Smooth muscle cell (in vitro differentiated cells): ENCODE measurements at regions not wholly inside any gene's neighbourhood (a gene's known extent, or its start where the extent isn't known, plus 50 kb on each side); places are given as distances from the start of the nearest gene placed in this dataset.
"Not testable (repeated sequence)": the region's sequence is repeated elsewhere in the genome, so short reads cannot be mapped to it uniquely, and the experiment has no call there.

Experiments
- DNase-seq: peaks from one replicate; lab custom pipeline; 2025; ENCODE audit not compliant: unreplicated experiment; lab: John Stamatoyannopoulos, UW
- H2AFZ ChIP-seq: fragments of 200-600 bp; sonication (generic); 2 replicates; pipeline ENCODE4 v1.6.0; 2016; ENCODE audit warnings: antibody characterized with exemption, low read depth, mild to moderate bottlenecking
- H3F3A ChIP-seq: fragments of 200-600 bp; sonication (generic); 2 replicates; pipeline ENCODE4 v1.6.0; 2017; ENCODE audit warnings: antibody characterized with exemption, low read depth
- H3K27ac ChIP-seq: fragments of 200-600 bp; sonication (generic); 2 replicates; pipeline ENCODE4 v1.5.1; 2016; ENCODE audit warnings: low read depth, mild to moderate bottlenecking
- H3K27me3 ChIP-seq: fragments of 200-600 bp; sonication (generic); 2 replicates; pipeline ENCODE4 v1.6.1; 2016; ENCODE audit warnings: low read depth, mild to moderate bottlenecking
- H3K36me3 ChIP-seq: fragments of 200-600 bp; sonication (generic); 2 replicates; pipeline ENCODE4 v1.5.1; 2016; ENCODE audit warnings: low read depth
- H3K4me1 ChIP-seq: fragments of 200-600 bp; sonication (generic); 2 replicates; pipeline ENCODE4 v1.5.1; 2016; ENCODE audit warnings: low read depth
- H3K4me2 ChIP-seq: fragments of 200-600 bp; sonication (generic); 2 replicates; pipeline ENCODE4 v1.6.0; 2016; ENCODE audit warnings: mild to moderate bottlenecking
- H3K4me3 ChIP-seq: fragments of 200-600 bp; sonication (generic); 2 replicates; pipeline ENCODE4 v1.5.1; 2016; ENCODE audit warnings: mild to moderate bottlenecking
- H3K79me2 ChIP-seq: fragments of 200-600 bp; sonication (generic); 2 replicates; pipeline ENCODE4 v1.6.0; 2016; ENCODE audit warnings: low read depth, mild to moderate bottlenecking
- H3K9ac ChIP-seq: fragments of 200-600 bp; sonication (generic); 2 replicates; pipeline ENCODE4 v1.6.0; 2016; ENCODE audit warnings: low read depth
- H3K9me3 ChIP-seq: fragments of 200-600 bp; sonication (generic); replicated peaks from 2 replicates; pipeline ENCODE4 v1.5.1; 2016; ENCODE audit warnings: low read depth
- H4K20me1 ChIP-seq: fragments of 200-600 bp; sonication (generic); 2 replicates; pipeline ENCODE4 v1.6.0; 2016; ENCODE audit warnings: low read depth
- WGBS: methylation state at CpG from one replicate; pipeline ENCODE4 v1.1.7; 2016; ENCODE audit warnings: low lambda C conversion rate; 5-methylcytosine and 5-hydroxymethylcytosine counted together
- TF ChIP-seq, protein P1 (sequence below): fragments of 200-600 bp; sonication (generic); IDR thresholded peaks from 2 replicates; pipeline ENCODE4 v1.5.1; 2017; ENCODE audit warnings: borderline replicate concordance, mild to moderate bottlenecking, antibody characterized with exemption; ENCODE audit not compliant: insufficient read depth, poor library complexity, severe bottlenecking

DNA sequence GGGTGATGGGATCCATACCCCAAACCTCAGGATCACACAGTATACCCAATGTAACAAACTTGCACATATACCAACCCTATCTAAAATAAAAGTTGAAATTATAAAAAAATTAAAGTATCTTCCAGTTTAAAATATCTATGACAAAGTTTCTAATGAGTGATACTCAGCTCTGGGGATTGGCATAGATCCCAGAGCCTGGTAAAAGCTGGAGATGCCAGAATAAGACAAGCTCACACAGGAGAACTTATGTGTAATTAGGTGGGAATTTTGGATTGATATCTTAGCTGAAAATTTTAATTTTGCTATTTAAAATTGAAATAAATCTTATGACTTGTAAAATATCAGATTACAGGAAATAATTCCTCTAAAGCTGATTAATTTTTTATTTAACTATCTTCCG is 686.5 kb downstream of the GABRG1 start:
- Histone ChIP-seq H3K36me3 (no peaks in the 10 kb centered on the region), H3K9ac (no peak overlapping the region), H3K9me3 (no peaks in the 10 kb centered on the region), H3K4me2 (no peak overlapping the region), H2AFZ (no peak overlapping the region), H4K20me1 (no peaks in the 10 kb centered on the region), H3K27me3 (no peaks in the 10 kb centered on the region), H3K79me2 (no peaks in the 10 kb centered on the region), H3K4me1 (no peaks in the 10 kb centered on the region), H3K4me3 (no peak overlapping the region), H3K27ac (no peak overlapping the region), H3F3A (no peaks in the 10 kb centered on the region)
- 94% methylated on average over 1 of the region's 1 CpG for WGBS
- no peak for DNase-seq
- TF ChIP-seq, protein P1, sequence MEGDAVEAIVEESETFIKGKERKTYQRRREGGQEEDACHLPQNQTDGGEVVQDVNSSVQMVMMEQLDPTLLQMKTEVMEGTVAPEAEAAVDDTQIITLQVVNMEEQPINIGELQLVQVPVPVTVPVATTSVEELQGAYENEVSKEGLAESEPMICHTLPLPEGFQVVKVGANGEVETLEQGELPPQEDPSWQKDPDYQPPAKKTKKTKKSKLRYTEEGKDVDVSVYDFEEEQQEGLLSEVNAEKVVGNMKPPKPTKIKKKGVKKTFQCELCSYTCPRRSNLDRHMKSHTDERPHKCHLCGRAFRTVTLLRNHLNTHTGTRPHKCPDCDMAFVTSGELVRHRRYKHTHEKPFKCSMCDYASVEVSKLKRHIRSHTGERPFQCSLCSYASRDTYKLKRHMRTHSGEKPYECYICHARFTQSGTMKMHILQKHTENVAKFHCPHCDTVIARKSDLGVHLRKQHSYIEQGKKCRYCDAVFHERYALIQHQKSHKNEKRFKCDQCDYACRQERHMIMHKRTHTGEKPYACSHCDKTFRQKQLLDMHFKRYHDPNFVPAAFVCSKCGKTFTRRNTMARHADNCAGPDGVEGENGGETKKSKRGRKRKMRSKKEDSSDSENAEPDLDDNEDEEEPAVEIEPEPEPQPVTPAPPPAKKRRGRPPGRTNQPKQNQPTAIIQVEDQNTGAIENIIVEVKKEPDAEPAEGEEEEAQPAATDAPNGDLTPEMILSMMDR, result no peak

DNA sequence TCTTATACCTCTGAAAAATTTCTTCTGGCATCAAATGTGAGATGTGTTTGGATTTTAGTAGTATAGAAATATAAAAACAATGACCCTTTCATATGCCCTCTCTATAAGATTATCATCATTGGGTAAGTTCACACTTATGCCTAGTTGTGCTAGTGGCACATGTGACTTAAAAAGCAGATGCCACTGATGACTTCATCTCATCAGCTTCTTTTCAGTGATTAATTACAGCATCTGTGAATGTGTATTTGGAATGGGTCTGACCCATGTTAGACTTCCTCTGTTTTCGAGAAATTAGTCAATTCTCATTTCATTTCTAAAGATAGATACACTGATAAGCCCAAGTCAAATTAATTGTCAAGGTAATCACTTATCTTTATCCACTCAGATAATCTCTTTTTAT is 698.7 kb downstream of the GABRG1 start:
- no peak overlapping the region for H3K9ac ChIP-seq
- H2AFZ ChIP-seq, result no peak overlapping the region
- H3K4me2 ChIP-seq, result no peak overlapping the region
- no peaks in the 10 kb centered on the region for H4K20me1 ChIP-seq
- H3K36me3 ChIP-seq, result no peaks in the 10 kb centered on the region
- WGBS, result 75% methylated on average over 1 of the region's 1 CpG
- no peak overlapping the region for H3K27ac ChIP-seq
- no peaks in the 10 kb centered on the region for H3F3A ChIP-seq
- H3K79me2 ChIP-seq, result no peaks in the 10 kb centered on the region
- no peaks in the 10 kb centered on the region for H3K9me3 ChIP-seq
- H3K4me3 ChIP-seq, result no peak overlapping the region
- H3K4me1 ChIP-seq, result no peaks in the 10 kb centered on the region
- DNase-seq, result no peak
- no peaks in the 10 kb centered on the region for H3K27me3 ChIP-seq
- TF ChIP-seq, protein P1, result no peak

DNA sequence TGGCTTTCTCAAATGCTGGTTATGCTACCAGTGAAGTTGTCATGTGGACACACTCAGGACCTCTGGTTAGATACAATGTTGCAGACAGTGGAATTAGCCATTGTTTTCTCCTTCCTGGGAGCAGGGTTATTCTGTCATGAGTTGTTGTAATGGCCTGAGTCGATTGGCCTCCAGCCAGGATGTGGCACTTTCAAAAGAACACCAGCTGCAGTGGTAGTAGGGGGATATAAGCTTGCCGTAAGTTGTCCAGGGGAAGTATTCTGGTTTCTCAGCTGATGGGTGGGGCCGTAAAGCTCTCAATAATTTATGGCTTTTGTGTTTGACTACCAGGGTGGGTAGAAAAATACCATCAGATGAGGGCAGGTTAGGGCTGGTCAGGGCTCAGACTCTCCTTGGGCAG is 697.5 kb upstream of the GNPDA2 start:
- 92% methylated on average over 3 of the region's 3 CpGs for WGBS

DNA sequence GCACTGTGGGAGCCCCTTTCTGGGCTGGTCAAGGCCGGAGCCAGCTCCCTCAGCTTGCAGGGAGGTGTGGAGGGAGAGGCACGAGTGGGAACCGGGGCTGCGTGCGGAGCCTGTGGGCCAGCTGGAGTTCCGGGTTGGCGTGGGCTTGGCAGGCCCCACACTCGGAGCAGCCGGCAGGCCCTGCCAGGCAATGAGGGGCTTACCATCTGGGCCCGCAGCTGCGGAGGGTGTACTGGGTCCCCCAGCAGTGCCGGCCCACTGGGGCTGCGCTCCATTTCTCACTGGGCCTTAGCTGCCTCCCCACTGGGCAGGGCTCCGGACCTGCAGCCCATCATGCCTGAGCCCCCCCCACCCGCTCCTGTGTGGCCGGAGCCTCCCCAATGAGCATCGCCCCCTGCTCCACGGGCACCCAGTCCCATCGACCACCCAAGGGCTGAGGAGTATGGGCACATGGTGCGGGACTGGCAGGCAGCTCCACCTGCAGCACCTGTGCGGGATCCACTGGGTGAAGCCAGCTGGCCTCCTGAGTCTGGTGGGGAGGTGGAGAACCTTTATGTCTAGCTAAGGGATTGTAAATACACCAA is 693.8 kb upstream of the GNPDA2 start:
- DNase-seq, H3K36me3 ChIP-seq, H3K4me1 ChIP-seq, H3K27me3 ChIP-seq, H2AFZ ChIP-seq, H3K27ac ChIP-seq, H3K4me3 ChIP-seq, H3K9ac ChIP-seq, H4K20me1 ChIP-seq, H3F3A ChIP-seq, H3K4me2 ChIP-seq, H3K79me2 ChIP-seq, H3K9me3 ChIP-seq: not testable (repeated sequence)
- 92% methylated on average over 20 of the region's 21 CpGs for WGBS

More for the DNA sequence above, 697.5 kb upstream of the GNPDA2 start:
- no peak for DNase-seq
- Histone ChIP-seq H3K9me3 (no peaks in the 10 kb centered on the region), H3K4me2 (no peak overlapping the region), H3K27ac (no peak overlapping the region), H2AFZ (no peak overlapping the region), H3K4me1 (no peaks in the 10 kb centered on the region), H3K9ac (no peak overlapping the region), H3K27me3 (no peaks in the 10 kb centered on the region), H3F3A (no peaks in the 10 kb centered on the region), H3K79me2 (no peaks in the 10 kb centered on the region), H3K4me3 (no peak overlapping the region), H4K20me1 (no peaks in the 10 kb centered on the region), H3K36me3 (no peaks in the 10 kb centered on the region)
- TF ChIP-seq, protein P1, result no peak
